ENCODE measurements at regions not wholly inside any gene's neighbourhood (a gene's known extent, or its start where the extent isn't known, plus 50 kb on each side); places are given as distances from the start of the nearest gene placed in this dataset.

DNA sequence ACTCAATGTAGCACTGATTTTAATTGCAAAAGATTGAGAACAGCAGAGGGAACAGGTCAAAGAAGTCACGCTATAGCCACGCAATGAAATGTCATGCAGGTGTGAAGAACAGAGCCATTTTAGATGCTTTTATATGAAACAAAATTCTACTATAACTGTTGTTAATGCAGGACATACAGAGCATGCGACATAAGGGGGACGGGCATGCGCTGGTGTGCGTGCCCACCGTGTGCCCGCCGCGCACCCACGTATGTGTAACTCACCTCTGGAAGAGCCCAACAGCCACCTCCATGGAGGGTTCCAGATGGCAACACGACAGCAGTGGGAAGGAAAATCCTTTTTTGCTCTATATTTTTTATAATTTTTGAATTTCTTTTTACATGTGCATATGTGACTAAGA is 410.0 kb upstream of the RNF32 start:
- DNase-seq (ENCODE audit: low read depth): no peak
- H3K9ac ChIP-seq (ENCODE audit: low read length): no peak overlapping the region
- H3K4me1 ChIP-seq (ENCODE audit: control insufficient read depth, insufficient read depth, low read length): no peaks in the 10 kb centered on the region
- H3K4me3 ChIP-seq (ENCODE audit: low read length): no peak overlapping the region
- H3K27me3 ChIP-seq (replicated peaks; ENCODE audit: control insufficient read depth, insufficient read depth, low read length): no peaks in the 10 kb centered on the region
- peaks cover 9% of the 10 kb centered on the region for H3K9me3 ChIP-seq (ENCODE audit: control insufficient read depth, low read length)
- H3K36me3 ChIP-seq (ENCODE audit: control insufficient read depth, insufficient read depth, low read length, severe bottlenecking): no peaks in the 10 kb centered on the region

DNA sequence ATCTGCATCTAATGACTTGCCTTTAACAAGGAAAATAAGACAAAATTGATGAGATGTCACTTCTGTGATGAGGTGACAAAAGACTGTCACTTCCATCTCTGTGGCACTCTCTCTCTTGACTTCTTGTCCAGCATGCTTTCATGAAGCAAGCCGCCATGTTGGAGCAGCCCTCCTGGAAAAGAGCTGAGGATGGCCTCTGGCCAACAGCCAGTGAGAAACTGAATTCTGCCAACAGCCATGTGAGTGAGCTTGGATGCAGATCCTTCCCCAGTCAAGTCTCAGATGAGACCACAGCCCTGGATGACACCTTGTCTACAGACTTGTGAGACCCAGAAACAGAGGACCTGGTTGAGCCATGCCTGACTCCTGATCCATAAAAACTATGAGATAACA is 412.6 kb upstream of the SHH start:
- Histone ChIP-seq H3K4me3 (ENCODE audit: low read length) (no peak overlapping the region), H3K4me1 (ENCODE audit: control insufficient read depth, insufficient read depth, low read length) (no peaks in the 10 kb centered on the region), H3K9me3 (ENCODE audit: control insufficient read depth, low read length) (peaks cover 18% of the 10 kb centered on the region), H3K27me3 (replicated peaks; ENCODE audit: control insufficient read depth, insufficient read depth, low read length) (no peaks in the 10 kb centered on the region), H3K36me3 (ENCODE audit: control insufficient read depth, insufficient read depth, low read length, severe bottlenecking) (no peaks in the 10 kb centered on the region), H3K9ac (ENCODE audit: low read length) (no peak overlapping the region)
- no peak for DNase-seq (ENCODE audit: low read depth)

DNA sequence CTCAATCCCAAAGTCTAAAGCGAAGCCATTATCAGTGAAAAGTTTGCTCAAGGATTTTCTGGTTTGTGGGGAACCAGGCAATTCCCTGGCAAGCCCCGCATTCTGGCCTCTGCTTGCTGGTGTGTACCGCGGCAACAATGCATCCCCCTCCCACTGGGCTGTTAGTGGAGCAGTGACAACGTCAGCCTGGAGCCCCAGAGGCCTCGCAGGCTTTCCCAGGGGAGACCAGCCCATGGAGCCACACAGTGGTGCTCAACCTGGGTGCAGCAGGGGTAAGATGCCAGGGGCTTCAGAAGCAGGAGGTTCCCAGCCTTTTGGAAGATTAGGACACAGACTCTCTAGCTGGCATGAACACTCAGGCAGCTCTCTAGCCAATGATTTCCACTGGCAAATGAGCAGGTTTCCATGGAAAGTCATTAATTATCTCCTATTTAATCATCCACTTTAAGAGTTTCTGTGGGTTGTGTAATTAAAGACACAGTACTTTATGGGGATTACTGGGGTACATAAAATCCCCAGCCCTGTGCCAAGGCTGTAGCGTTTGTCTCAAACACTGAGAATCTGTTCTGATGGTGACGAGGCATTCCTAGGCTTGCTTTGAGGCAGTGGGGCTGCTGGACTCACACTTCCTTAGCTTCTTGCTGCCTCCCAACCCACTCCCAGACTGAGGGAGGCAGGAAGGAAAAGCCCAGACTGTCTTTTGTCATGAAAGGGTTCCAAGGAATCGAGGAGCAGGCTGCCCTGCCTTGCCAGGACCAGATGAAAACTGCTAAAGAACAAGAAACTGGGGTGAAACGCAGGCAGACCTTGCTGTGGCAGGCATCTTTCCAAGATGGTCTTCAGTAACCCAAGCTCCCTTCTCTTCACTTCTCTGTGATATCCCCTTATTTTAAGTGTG is 411.9 kb upstream of the SHH start:
- H3K36me3 ChIP-seq (ENCODE audit: control insufficient read depth, insufficient read depth, low read length, severe bottlenecking): no peaks in the 10 kb centered on the region
- H3K4me3 ChIP-seq (ENCODE audit: low read length): no peak overlapping the region
- H3K4me1 ChIP-seq (ENCODE audit: control insufficient read depth, insufficient read depth, low read length): no peaks in the 10 kb centered on the region
- peaks cover 16% of the 10 kb centered on the region for H3K9me3 ChIP-seq (ENCODE audit: control insufficient read depth, low read length)
- DNase-seq (ENCODE audit: low read depth): no peak
- no peak overlapping the region for H3K9ac ChIP-seq (ENCODE audit: low read length)
- no peaks in the 10 kb centered on the region for H3K27me3 ChIP-seq (replicated peaks; ENCODE audit: control insufficient read depth, insufficient read depth, low read length)

DNA sequence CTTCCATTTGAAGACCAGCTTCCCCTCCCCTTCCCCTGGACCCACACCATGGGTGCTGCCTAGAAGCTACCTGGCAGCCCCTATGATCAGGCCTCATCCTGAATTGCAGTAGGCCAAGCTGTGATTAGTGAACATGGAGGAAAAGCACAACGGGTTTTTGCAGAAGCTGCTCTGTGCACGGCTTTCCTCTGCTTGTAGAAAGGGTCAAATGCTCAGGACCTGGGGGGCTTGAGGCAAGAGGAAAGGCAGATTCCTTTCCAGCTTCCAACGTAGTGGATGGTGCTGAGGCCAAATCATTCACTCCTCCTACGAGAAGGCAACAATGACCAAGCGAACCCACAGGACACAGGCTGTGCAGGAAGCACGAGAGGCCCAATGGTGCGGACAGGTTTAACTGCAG is 410.3 kb upstream of the SHH start:
- H3K4me1 ChIP-seq (ENCODE audit: control insufficient read depth, insufficient read depth, low read length): no peaks in the 10 kb centered on the region
- H3K9me3 ChIP-seq (ENCODE audit: control insufficient read depth, low read length): peaks cover 9% of the 10 kb centered on the region
- H3K4me3 ChIP-seq (ENCODE audit: low read length): no peak overlapping the region
- H3K36me3 ChIP-seq (ENCODE audit: control insufficient read depth, insufficient read depth, low read length, severe bottlenecking): no peaks in the 10 kb centered on the region
- no peaks in the 10 kb centered on the region for H3K27me3 ChIP-seq (replicated peaks; ENCODE audit: control insufficient read depth, insufficient read depth, low read length)
- H3K9ac ChIP-seq (ENCODE audit: low read length): no peak overlapping the region
- DNase-seq (ENCODE audit: low read depth): no peak

DNA sequence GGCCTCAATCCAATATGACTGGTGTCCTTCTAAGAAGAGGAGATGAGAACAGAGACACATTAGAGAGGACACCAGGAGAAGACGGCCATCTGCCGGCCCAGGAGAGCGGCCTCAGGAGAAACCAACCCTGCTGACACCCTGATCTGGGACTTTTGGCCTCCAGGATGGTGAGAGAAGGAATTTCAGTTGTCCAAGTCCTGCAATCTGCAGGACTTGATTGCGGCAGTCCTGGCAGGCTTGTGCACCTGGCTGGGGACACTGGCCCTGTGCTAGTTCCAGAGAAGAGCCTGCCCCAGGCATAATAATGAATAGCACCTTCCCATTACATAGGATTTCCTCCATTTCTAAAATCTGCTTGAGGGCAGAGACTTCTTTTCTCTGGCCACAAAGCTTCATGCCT is 409.9 kb upstream of the SHH start:
- no peaks in the 10 kb centered on the region for H3K4me1 ChIP-seq (ENCODE audit: control insufficient read depth, insufficient read depth, low read length)
- no peaks in the 10 kb centered on the region for H3K27me3 ChIP-seq (replicated peaks; ENCODE audit: control insufficient read depth, insufficient read depth, low read length)
- no peak overlapping the region for H3K9ac ChIP-seq (ENCODE audit: low read length)
- H3K4me3 ChIP-seq (ENCODE audit: low read length): no peak overlapping the region
- H3K36me3 ChIP-seq (ENCODE audit: control insufficient read depth, insufficient read depth, low read length, severe bottlenecking): no peaks in the 10 kb centered on the region
- H3K9me3 ChIP-seq (ENCODE audit: control insufficient read depth, low read length): peaks cover 9% of the 10 kb centered on the region
- DNase-seq (ENCODE audit: low read depth): no peak

DNA sequence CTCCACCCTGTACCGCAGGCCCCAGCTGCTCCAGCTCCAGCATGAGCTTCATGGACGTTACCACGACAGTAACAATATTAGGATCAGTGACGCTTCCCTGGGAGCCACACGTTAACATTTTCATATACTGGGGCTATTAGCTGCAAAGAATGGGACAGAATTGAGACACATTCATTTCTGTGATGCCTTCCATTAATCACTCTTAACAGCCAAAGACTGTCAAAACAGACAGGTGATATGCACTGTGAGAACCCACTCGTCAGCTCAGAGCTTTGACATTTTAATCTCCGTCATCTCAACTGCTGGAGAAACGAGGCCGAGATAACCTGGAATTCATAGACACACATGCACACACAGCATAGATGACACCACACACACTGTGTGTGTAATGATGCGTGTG is 408.4 kb upstream of the SHH start:
- no peaks in the 10 kb centered on the region for H3K27me3 ChIP-seq (replicated peaks; ENCODE audit: control insufficient read depth, insufficient read depth, low read length)
- H3K9me3 ChIP-seq (ENCODE audit: control insufficient read depth, low read length): peaks cover 9% of the 10 kb centered on the region
- no peak overlapping the region for H3K9ac ChIP-seq (ENCODE audit: low read length)
- H3K4me1 ChIP-seq (ENCODE audit: control insufficient read depth, insufficient read depth, low read length): no peaks in the 10 kb centered on the region
- no peak for DNase-seq (ENCODE audit: low read depth)
- H3K36me3 ChIP-seq (ENCODE audit: control insufficient read depth, insufficient read depth, low read length, severe bottlenecking): no peaks in the 10 kb centered on the region
- H3K4me3 ChIP-seq (ENCODE audit: low read length): no peak overlapping the region

DNA sequence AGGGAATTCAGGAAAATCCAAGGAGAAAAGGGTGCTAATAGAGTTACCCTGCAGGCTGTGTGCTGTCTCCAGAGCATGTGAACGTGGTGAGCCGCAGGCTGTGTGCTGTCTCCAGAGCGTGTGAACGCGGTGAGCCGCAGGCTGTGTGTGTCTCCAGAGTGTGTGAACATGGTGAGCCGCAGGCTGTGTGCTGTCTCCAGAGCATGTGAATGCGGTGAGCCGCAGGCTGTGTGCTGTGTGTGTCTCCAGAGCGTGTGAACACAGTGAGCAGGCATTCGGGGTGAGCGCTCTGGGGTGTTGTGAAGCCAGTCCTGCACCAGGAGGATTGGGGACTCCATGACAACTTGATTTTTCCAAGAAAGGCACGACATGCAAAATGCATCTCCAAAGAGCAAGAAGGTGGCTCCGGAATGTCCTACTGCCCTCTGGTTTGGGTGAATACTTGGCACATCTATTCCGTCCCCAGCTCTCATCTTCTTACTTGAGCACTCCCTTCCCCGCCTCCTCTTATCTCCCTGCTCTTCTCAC is 407.9 kb upstream of the SHH start:
- peaks cover 5% of the 10 kb centered on the region for H3K9me3 ChIP-seq (ENCODE audit: control insufficient read depth, low read length)
- no peaks in the 10 kb centered on the region for H3K36me3 ChIP-seq (ENCODE audit: control insufficient read depth, insufficient read depth, low read length, severe bottlenecking)

DNA sequence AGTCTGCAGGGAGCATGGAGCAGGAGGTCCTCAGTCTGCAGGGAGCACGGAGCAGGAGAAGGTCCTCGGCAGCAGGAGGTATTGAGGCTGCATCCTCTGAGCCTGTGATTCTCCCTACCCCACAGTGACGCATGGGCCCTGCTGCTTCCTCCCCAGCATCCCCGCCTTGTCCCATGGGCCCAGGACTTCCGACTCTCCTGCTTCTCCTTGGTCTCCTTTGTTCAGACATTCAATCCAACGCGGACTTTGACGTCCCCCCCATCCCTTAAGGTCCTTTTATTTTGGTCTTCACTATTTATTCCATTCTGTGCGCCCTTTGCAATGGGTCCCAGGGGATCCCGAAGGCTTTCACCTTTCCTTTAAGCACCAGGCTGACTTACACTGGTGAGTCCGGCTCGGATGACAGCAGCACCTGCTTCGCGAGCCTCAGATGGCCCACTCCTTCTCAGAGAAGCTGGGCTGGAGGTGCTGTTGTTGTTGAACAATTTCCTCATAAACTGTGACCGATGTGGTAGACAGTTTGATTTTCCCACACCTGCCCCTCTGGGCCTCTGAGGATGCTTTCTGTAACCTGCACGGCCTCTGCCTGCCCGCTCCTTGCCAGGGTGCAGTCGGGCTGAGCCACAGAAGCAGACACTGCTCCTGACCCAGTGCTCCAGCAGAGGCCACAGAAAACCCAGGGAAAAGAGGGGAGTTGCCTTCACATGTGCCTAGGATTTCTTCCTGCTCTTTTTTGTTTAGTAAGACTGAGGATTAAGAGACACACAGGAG is 407.2 kb upstream of the SHH start:
- Histone ChIP-seq H3K9me3 (ENCODE audit: control insufficient read depth, low read length) (no peaks in the 10 kb centered on the region), H3K4me3 (ENCODE audit: low read length) (no peak overlapping the region), H3K27me3 (replicated peaks; ENCODE audit: control insufficient read depth, insufficient read depth, low read length) (no peaks in the 10 kb centered on the region), H3K36me3 (ENCODE audit: control insufficient read depth, insufficient read depth, low read length, severe bottlenecking) (no peaks in the 10 kb centered on the region), H3K9ac (ENCODE audit: low read length) (no peak overlapping the region), H3K4me1 (ENCODE audit: control insufficient read depth, insufficient read depth, low read length) (no peaks in the 10 kb centered on the region)
- DNase-seq (ENCODE audit: low read depth): no peak

More for the DNA sequence above, 407.9 kb upstream of the SHH start:
- DNase-seq (ENCODE audit: low read depth): no peak
- H3K4me1 ChIP-seq (ENCODE audit: control insufficient read depth, insufficient read depth, low read length): no peaks in the 10 kb centered on the region
- no peak overlapping the region for H3K4me3 ChIP-seq (ENCODE audit: low read length)
- no peak overlapping the region for H3K9ac ChIP-seq (ENCODE audit: low read length)
- H3K27me3 ChIP-seq (replicated peaks; ENCODE audit: control insufficient read depth, insufficient read depth, low read length): no peaks in the 10 kb centered on the region

DNA sequence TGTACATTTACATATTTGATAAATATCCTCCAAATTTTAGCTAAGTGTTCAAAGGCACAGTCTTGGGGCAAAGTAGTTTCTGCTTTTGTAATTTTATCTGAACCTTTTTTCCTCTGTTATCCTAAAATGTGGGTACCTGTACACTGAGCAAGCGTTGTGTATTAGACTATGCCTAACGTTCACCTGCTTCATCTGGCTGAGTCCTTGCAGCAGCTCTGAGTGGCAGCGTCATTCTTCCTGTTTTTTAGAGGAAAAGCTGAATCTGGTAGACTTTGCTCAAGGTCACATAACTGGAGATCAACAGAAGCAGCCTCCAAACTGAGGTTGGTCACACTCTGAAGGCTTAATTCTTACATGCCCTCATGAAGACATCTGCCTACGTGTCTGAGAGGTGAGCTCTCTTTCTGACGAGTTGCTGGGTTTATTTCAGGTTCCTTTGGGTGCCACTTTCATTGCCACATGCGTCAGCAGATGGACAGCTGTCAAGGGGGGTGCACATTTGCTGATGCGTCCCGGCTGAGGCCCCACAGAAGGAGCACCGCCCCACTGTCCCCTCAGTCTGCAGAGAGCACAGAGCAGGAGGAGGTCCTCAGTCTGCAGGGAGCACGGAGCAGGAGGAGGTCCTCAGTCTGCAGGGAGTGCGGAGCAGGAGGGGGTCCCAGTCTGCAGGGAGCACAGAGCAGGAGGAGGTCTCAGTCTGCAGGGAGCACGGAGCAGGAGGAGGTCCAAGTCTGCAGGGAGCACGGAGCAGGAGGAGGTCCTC is 406.5 kb upstream of the SHH start:
- no peaks in the 10 kb centered on the region for H3K36me3 ChIP-seq (ENCODE audit: control insufficient read depth, insufficient read depth, low read length, severe bottlenecking)
- H3K9me3 ChIP-seq (ENCODE audit: control insufficient read depth, low read length): no peaks in the 10 kb centered on the region
- H3K4me3 ChIP-seq (ENCODE audit: low read length): no peak overlapping the region
- no peak overlapping the region for H3K9ac ChIP-seq (ENCODE audit: low read length)
- no peaks in the 10 kb centered on the region for H3K27me3 ChIP-seq (replicated peaks; ENCODE audit: control insufficient read depth, insufficient read depth, low read length)
- H3K4me1 ChIP-seq (ENCODE audit: control insufficient read depth, insufficient read depth, low read length): no peaks in the 10 kb centered on the region
- no peak for DNase-seq (ENCODE audit: low read depth)

DNA sequence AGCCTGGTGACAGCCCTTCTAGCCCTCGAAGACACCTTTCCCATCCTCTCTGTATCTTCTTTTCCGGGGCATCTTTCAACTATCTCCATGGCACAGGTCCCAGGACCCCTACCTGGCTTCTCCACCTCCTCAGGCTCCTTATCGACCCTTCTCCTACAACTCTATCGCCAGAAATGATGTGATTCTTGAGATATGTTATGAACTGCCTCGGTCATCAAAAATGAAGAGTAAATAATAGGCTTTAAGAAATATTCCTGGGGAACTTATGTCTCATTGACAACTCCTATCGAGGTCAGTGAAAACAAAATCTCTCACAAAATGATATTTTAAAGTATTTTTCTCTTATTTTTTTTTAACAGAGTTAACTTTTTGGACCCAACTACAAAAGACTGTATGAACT is 405.5 kb upstream of the SHH start:
- Histone ChIP-seq H3K36me3 (ENCODE audit: control insufficient read depth, insufficient read depth, low read length, severe bottlenecking) (no peaks in the 10 kb centered on the region), H3K4me3 (ENCODE audit: low read length) (no peak overlapping the region), H3K9ac (ENCODE audit: low read length) (no peak overlapping the region), H3K4me1 (ENCODE audit: control insufficient read depth, insufficient read depth, low read length) (no peaks in the 10 kb centered on the region), H3K27me3 (replicated peaks; ENCODE audit: control insufficient read depth, insufficient read depth, low read length) (no peaks in the 10 kb centered on the region), H3K9me3 (ENCODE audit: control insufficient read depth, low read length) (no peaks in the 10 kb centered on the region)
- no peak for DNase-seq (ENCODE audit: low read depth)

DNA sequence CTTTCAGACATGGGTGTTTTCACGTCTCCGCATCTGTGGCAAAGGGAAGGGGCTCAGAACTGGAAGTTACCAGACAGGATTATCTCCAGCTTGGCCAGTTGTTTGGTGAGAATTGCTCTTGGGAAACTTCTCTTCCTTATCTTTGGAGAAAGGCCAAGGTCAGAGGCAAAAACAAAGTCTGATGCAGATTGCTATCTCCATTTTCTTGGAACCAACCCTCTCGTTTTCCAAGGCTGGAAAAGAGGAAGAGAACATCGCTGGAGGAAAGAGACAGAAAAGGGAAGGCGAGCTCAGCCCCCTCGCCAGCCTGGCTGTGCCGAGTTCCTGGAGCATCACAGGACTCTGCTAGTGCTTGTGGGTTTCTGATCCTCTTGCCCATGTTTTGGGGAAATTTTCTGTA is 396.8 kb upstream of the SHH start:
- H3K27me3 ChIP-seq (replicated peaks; ENCODE audit: control insufficient read depth, insufficient read depth, low read length): no peaks in the 10 kb centered on the region
- H3K9ac ChIP-seq (ENCODE audit: low read length): no peak overlapping the region
- no peaks in the 10 kb centered on the region for H3K4me1 ChIP-seq (ENCODE audit: control insufficient read depth, insufficient read depth, low read length)
- no peaks in the 10 kb centered on the region for H3K9me3 ChIP-seq (ENCODE audit: control insufficient read depth, low read length)
- no peaks in the 10 kb centered on the region for H3K36me3 ChIP-seq (ENCODE audit: control insufficient read depth, insufficient read depth, low read length, severe bottlenecking)
- no peak overlapping the region for H3K4me3 ChIP-seq (ENCODE audit: low read length)
- DNase-seq (ENCODE audit: low read depth): no peak

All from adipocyte (in vitro differentiated cells).